SK-N-SH treated with all-trans-retinoic acid at 6 μM for 48 hours (cell line): ENCODE measurements at regions not wholly inside any gene's neighbourhood (a gene's known extent, or its start where the extent isn't known, plus 50 kb on each side); places are given as distances from the start of the nearest gene placed in this dataset.

Experiments
- ATAC-seq: fragments of 200-7000 bp; cut with Tn5 transposase; 3 replicates; pipeline ENCODE4 v1.9.1; 2020; ENCODE audit warnings: mild to moderate bottlenecking, moderate library complexity
- ARNTL ChIP-seq: fragments of 450-650 bp; formaldehyde crosslinking; IDR thresholded peaks from 2 replicates; pipeline ENCODE4 v1.5.0; 2020; ENCODE audit warnings: low read depth, mild to moderate bottlenecking, moderate library complexity, borderline replicate concordance
- BACH2 ChIP-seq: fragments of 250-450 bp; sonication (Bioruptor Pico); IDR thresholded peaks from 2 replicates; pipeline ENCODE4 v1.9.0; 2021; ENCODE audit warnings: mild to moderate bottlenecking, borderline replicate concordance
- CREB5 ChIP-seq: fragments of 250-450 bp; sonication (Bioruptor Pico); IDR thresholded peaks from 2 replicates; pipeline ENCODE4 v1.5.1; 2020; ENCODE audit warnings: low read depth, mild to moderate bottlenecking, moderate library complexity
- CSDC2 ChIP-seq: fragments of 250-450 bp; sonication (Bioruptor Pico); IDR thresholded peaks from 2 replicates; pipeline ENCODE4 v1.5.0; 2020; ENCODE audit warnings: mild to moderate bottlenecking, moderate library complexity
- CSRNP3 ChIP-seq: fragments of 250-450 bp; sonication (Bioruptor Pico); IDR thresholded peaks from 2 replicates; pipeline ENCODE4 v1.5.1; 2021; ENCODE audit warnings: mild to moderate bottlenecking, moderate library complexity
- ESRRG ChIP-seq: fragments of 250-450 bp; sonication (Bioruptor Pico); IDR thresholded peaks from 2 replicates; pipeline ENCODE4 v1.6.1; 2021; ENCODE audit warnings: mild to moderate bottlenecking
- GLIS3 ChIP-seq: fragments of 250-450 bp; sonication (Bioruptor Pico); IDR thresholded peaks from 2 replicates; pipeline ENCODE4 v1.5.0; 2020; ENCODE audit warnings: mild to moderate bottlenecking, moderate library complexity
- ISL1 ChIP-seq: fragments of 250-450 bp; sonication (Bioruptor Pico); IDR thresholded peaks from 2 replicates; pipeline ENCODE4 v2.1.2; 2022; ENCODE audit warnings: mild to moderate bottlenecking, moderate library complexity
- OSR1 ChIP-seq: fragments of 250-450 bp; sonication (Bioruptor Pico); IDR thresholded peaks from 2 replicates; pipeline ENCODE4 v1.8.0; 2022; ENCODE audit warnings: moderate library complexity, mild to moderate bottlenecking, inconsistent platforms
- POU6F1 ChIP-seq: fragments of 250-450 bp; sonication (Bioruptor Pico); IDR thresholded peaks from 2 replicates; pipeline ENCODE4 v1.8.0; 2021; ENCODE audit warnings: low read depth, mild to moderate bottlenecking, moderate library complexity, borderline replicate concordance
- PPARA ChIP-seq: fragments of 250-450 bp; sonication (Bioruptor Pico); IDR thresholded peaks from 2 replicates; pipeline ENCODE4 v1.5.0; 2020; ENCODE audit warnings: mild to moderate bottlenecking, borderline replicate concordance
- RARB ChIP-seq: fragments of 250-450 bp; sonication (Bioruptor Pico); IDR thresholded peaks from 2 replicates; pipeline ENCODE4 v1.8.0; 2021; ENCODE audit warnings: mild to moderate bottlenecking, moderate library complexity
- SNAI2 ChIP-seq: fragments of 250-450 bp; sonication (Bioruptor Pico); IDR thresholded peaks from 2 replicates; pipeline ENCODE4 v1.5.0; 2020; ENCODE audit warnings: mild to moderate bottlenecking, moderate library complexity
- TCF4 ChIP-seq: fragments of 250-450 bp; sonication (Bioruptor Pico); IDR thresholded peaks from 2 replicates; pipeline ENCODE4 v1.8.0; 2021; ENCODE audit warnings: mild to moderate bottlenecking, moderate library complexity, borderline replicate concordance
- TOX ChIP-seq: fragments of 250-450 bp; sonication (Bioruptor Pico); IDR thresholded peaks from 2 replicates; pipeline ENCODE4 v1.8.0; 2021; ENCODE audit warnings: mild to moderate bottlenecking, moderate library complexity, borderline replicate concordance
- ZC3H10 ChIP-seq: fragments of 250-450 bp; sonication (Bioruptor Pico); IDR thresholded peaks from 2 replicates; pipeline ENCODE4 v1.5.1; 2021; ENCODE audit warnings: mild to moderate bottlenecking, moderate library complexity
- ZFP3 ChIP-seq: fragments of 250-450 bp; sonication (Bioruptor Pico); IDR thresholded peaks from 2 replicates; pipeline ENCODE4 v1.5.0; 2020; ENCODE audit warnings: mild to moderate bottlenecking, moderate library complexity
- ZFP30 ChIP-seq: fragments of 450-650 bp; formaldehyde crosslinking; IDR thresholded peaks from 2 replicates; pipeline ENCODE4 v1.5.0; 2022; ENCODE audit warnings: mild to moderate bottlenecking, moderate library complexity
- ZNF565 ChIP-seq: fragments of 450-650 bp; formaldehyde crosslinking; conservative IDR thresholded peaks from 2 replicates; pipeline ENCODE4 v1.5.0; 2020; ENCODE audit warnings: low read depth, mild to moderate bottlenecking, moderate library complexity
- ZNF70 ChIP-seq: fragments of 450-650 bp; formaldehyde crosslinking; IDR thresholded peaks from 2 replicates; pipeline ENCODE4 v1.5.0; 2020; ENCODE audit warnings: mild to moderate bottlenecking, moderate library complexity
- ZNF8 ChIP-seq: fragments of 450-650 bp; formaldehyde crosslinking; IDR thresholded peaks from 2 replicates; pipeline ENCODE4 v1.5.0; 2020; ENCODE audit warnings: mild to moderate bottlenecking, moderate library complexity
- TF ChIP-seq, protein P1 (sequence below): fragments of 250-450 bp; sonication (Bioruptor Pico); IDR thresholded peaks from 2 replicates; pipeline ENCODE4 v1.5.0; 2020; ENCODE audit warnings: mild to moderate bottlenecking, moderate library complexity
- TF ChIP-seq, protein P2 (sequence below): fragments of 250-450 bp; sonication (Bioruptor Pico); IDR thresholded peaks from 2 replicates; pipeline ENCODE4 v1.8.0; 2020; ENCODE audit warnings: mild to moderate bottlenecking, moderate library complexity, borderline replicate concordance

DNA sequence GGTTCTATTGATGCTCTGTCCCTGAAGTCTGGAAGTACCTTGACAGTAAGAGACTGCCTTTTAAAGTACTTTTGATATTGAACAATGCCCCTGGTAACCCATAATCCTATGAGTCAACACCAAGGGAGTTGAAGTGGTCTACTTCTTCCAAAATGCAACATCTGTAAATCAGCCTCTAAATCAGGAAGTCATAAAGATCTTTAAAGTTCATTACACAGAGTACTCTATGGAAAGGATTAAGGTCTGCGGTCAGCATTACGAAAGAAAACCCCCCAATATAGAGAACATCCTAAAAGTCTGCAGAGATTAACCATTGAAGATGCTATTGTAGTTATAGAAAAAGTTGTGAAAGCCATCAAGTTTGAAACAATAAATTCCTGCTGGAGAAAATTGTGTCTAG is 52.7 kb upstream of the CMC1 start:
- TF ChIP-seq ISL1 (CRISPR knock-in tag) = no peak
- no peak for TF ChIP-seq ZNF8
- no peak for TF ChIP-seq ZFP3 (CRISPR knock-in tag)
- TF ChIP-seq GLIS3 (CRISPR knock-in tag) = no peak
- no peak for TF ChIP-seq BACH2 (CRISPR knock-in tag)
- TF ChIP-seq PPARA (CRISPR knock-in tag) = no peak
- TF ChIP-seq ZC3H10 = no peak
- TF ChIP-seq ZNF565 (CRISPR knock-in tag) = no peak
- TF ChIP-seq POU6F1 (CRISPR knock-in tag) = no peak
- TF ChIP-seq, protein P1, sequence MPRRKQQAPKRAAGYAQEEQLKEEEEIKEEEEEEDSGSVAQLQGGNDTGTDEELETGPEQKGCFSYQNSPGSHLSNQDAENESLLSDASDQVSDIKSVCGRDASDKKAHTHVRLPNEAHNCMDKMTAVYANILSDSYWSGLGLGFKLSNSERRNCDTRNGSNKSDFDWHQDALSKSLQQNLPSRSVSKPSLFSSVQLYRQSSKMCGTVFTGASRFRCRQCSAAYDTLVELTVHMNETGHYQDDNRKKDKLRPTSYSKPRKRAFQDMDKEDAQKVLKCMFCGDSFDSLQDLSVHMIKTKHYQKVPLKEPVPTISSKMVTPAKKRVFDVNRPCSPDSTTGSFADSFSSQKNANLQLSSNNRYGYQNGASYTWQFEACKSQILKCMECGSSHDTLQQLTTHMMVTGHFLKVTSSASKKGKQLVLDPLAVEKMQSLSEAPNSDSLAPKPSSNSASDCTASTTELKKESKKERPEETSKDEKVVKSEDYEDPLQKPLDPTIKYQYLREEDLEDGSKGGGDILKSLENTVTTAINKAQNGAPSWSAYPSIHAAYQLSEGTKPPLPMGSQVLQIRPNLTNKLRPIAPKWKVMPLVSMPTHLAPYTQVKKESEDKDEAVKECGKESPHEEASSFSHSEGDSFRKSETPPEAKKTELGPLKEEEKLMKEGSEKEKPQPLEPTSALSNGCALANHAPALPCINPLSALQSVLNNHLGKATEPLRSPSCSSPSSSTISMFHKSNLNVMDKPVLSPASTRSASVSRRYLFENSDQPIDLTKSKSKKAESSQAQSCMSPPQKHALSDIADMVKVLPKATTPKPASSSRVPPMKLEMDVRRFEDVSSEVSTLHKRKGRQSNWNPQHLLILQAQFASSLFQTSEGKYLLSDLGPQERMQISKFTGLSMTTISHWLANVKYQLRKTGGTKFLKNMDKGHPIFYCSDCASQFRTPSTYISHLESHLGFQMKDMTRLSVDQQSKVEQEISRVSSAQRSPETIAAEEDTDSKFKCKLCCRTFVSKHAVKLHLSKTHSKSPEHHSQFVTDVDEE = no peak
- TF ChIP-seq ZFP30 (CRISPR knock-in tag) = no peak
- TF ChIP-seq CSRNP3 = no peak
- TF ChIP-seq TOX (CRISPR knock-in tag) = no peak
- TF ChIP-seq, protein P2, sequence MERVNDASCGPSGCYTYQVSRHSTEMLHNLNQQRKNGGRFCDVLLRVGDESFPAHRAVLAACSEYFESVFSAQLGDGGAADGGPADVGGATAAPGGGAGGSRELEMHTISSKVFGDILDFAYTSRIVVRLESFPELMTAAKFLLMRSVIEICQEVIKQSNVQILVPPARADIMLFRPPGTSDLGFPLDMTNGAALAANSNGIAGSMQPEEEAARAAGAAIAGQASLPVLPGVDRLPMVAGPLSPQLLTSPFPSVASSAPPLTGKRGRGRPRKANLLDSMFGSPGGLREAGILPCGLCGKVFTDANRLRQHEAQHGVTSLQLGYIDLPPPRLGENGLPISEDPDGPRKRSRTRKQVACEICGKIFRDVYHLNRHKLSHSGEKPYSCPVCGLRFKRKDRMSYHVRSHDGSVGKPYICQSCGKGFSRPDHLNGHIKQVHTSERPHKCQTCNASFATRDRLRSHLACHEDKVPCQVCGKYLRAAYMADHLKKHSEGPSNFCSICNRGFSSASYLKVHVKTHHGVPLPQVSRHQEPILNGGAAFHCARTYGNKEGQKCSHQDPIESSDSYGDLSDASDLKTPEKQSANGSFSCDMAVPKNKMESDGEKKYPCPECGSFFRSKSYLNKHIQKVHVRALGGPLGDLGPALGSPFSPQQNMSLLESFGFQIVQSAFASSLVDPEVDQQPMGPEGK (CRISPR knock-in tag) = no peak
- no peak for TF ChIP-seq TCF4 (CRISPR knock-in tag)
- no peak for TF ChIP-seq ARNTL (CRISPR knock-in tag)
- no peak for ATAC-seq

- ATAC-seq = no peak
- TF ChIP-seq ZNF8 (no peak), ZNF565 (CRISPR knock-in tag) (no peak), ZC3H10 (no peak), ISL1 (CRISPR knock-in tag) (no peak), CSRNP3 (no peak), ESRRG (CRISPR knock-in tag) (no peak), OSR1 (CRISPR knock-in tag) (no peak), SNAI2 (CRISPR knock-in tag) (no peak), TOX (CRISPR knock-in tag) (no peak), RARB (no peak), CSDC2 (no peak), CREB5 (CRISPR knock-in tag) (no peak), POU6F1 (CRISPR knock-in tag) (no peak), ZNF70 (CRISPR knock-in tag) (no peak), PPARA (CRISPR knock-in tag) (no peak), GLIS3 (CRISPR knock-in tag) (no peak)
- TF ChIP-seq, protein P1 = no peak
Measured at GRCh38 chr3:28191363-28191762, 50.1 kb upstream of the CMC1 start.
